ENCODE measurements at regions not wholly inside any gene's neighbourhood (a gene's known extent, or its start where the extent isn't known, plus 50 kb on each side); places are given as distances from the start of the nearest gene placed in this dataset.

GRCh38 chr22:48863965-48864528 lies 963.6 kb downstream of the BRD1 start:
- no peak for DNase-seq

- no peak for DNase-seq
Measured at GRCh38 chr22:48860557-48860956, 967.1 kb downstream of the BRD1 start.

GRCh38 chr22:48858856-48859255 lies 968.8 kb downstream of the BRD1 start:
- DNase-seq = no peak

DNA sequence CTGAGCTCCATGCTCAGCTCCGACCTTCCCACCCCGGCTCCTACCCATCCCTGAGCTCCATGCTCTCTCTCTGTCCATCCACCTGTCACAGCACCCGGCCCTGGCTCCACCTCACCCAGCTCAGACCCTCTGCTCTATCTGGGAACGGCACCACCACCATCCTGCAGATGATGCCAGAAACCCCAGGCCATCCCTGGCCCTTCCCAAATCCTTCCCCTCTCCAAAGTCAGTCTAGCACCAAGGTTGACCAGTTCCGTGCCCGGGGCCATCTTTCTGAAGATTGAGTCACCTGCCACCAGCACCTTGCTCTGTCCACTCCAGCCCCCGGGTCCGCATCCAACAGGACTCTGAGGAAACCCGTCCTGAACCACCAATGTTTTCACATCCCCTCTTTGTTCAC lies 969.6 kb downstream of the BRD1 start:
- DNase-seq = no peak

GRCh38 chr22:48857202-48857805 lies 970.4 kb downstream of the BRD1 start:
- no peak for DNase-seq

GRCh38 chr22:48856308-48856615 lies 971.4 kb downstream of the BRD1 start:
- no peak for DNase-seq

DNA sequence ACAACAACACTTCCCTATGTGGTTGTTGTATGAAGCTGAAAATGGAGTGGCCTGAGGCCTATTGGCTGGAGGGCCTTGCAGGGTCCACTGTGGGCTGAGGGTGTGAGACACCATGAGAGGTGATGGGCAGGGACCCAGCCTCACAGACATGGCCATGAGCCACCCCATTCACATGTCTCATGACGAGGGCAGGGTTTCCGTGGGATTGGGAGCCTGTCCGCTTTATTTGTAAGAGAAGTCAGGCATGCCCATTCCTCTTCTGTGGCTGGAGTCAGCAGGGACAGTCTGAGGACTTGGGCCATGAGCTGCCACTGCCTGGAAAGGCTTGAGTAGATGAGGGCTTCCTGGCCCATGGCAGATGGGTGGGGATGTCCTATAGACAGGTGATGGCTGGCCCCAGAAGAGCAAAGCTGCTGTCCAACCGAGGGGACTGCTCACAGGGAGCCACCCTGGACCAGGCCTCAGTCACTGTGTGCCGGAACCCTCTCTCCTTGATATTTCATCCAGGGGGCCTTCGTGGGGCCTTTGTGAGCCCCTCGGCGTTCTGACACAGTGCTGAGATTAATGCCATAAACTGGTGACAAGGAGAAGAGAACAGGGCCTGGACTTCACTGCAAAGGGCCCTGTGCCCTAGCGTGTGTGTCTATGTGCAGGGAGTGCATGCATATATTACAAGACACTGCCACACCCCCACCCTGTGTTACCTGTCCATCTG lies 971.9 kb downstream of the BRD1 start:
- DNase-seq = no peak

DNA sequence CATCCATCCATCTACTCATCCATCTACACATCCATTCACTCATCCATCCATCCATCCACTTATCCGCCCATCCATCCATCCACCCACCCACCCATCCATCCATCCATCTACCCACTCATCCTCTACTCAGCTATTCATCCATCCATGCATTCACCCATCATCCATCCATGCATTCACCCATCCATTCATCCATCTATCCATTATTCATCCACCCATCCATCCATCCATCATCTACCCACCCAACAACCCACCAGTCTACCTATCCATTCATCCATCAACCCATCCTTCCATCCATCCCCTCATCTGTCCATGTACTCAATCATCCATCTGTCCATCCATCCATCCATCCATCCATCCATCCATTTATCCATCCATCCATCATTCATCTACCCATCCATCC lies 972.7 kb downstream of the BRD1 start:
- DNase-seq = no peak

DNA sequence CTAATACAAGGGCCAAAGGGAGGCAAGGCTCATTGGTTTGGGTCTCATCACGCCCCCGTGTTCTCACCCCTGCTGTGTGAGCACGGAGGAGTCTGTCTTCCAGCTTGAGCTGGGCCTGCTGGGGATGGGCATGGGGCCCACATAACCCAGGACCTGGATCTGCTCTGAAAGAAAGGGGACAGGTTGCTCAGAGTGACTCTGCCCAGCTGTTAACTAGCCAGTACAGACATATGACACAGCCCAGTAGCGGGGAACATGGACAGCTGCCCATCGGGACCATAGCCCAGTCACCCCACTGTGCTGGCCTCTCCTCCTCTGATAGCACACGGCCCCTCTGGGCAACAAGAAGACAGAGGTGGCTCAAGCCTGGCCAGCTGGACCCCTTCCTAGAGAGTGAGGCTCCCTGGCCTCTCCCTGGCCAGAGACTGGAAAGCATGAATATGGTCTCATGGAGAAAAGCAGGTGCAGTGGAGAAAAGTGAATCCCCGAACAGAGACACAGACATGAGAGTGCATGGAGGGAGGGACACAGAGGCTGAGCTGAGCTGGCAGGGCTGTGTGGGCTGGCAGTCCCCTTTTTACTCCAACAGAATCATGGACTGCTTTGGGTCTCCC lies 973.9 kb downstream of the BRD1 start:
- DNase-seq = no peak

- no peak for DNase-seq
Measured at GRCh38 chr22:48851933-48852549, 975.6 kb downstream of the BRD1 start.

- no peak for DNase-seq
Measured at GRCh38 chr22:48850658-48851287, 976.9 kb downstream of the BRD1 start.

- DNase-seq = no peak
Measured at GRCh38 chr22:48849963-48850657, 977.6 kb downstream of the BRD1 start.

GRCh38 chr22:48849219-48849912 lies 978.3 kb downstream of the BRD1 start:
- DNase-seq = no peak

GRCh38 chr22:48846200-48846599 lies 981.5 kb downstream of the BRD1 start:
- no peak for DNase-seq

- no peak for DNase-seq
Measured at GRCh38 chr22:48845356-48845936, 982.2 kb downstream of the BRD1 start.

DNA sequence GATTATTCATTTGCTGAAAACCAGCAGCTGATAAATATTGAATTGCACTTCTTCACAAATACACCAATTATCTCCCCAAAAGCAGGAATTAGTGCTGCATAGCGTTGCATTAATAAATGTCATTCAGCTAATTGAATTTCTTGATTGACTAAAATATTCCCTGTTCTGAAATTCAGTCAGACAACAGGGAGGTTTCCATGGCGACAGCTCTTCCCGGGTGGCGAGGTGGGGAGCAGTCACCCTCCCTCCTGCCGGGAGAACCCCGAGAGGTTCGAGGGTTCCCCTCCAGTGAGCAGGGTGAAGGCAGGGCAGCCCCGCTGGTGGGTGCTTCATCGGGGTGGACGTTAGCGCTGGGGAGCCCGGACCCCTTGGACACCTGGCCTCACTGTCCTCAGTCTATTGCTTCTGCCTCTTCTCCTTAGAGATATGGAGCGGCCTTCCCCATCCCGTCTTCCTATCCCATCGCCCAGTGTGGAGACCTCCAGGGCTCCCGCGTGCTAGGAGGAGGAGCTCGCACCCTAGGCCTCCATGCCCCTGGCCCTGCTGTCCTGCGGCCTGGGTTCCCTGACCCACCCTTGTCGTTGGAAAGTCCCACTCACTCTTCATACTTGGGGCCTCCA lies 983.5 kb downstream of the BRD1 start:
- DNase-seq = no peak

- no peak for DNase-seq
Measured at GRCh38 chr22:48843640-48844039, 984.0 kb downstream of the BRD1 start.

DNA sequence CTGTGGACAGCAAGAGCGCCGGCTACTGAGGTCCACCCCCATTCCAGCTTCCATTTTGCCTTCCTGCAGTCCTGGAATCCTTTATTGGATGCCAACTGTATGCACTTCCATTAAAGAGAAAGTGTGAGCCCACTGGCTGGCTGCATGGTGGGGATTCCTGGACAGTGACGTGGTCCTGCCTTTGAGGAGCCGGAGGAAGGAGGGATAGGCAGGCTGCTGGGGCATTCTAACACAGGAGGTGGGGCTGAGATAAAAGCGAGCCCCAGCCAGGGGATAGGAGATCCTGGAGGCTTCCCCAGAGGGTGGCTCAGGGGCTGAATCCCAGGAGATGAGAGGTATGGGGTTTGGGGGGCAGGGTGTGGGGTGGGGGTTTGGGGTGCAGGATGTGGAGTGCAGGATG lies 984.7 kb downstream of the BRD1 start:
- DNase-seq = no peak

- DNase-seq = no peak
Measured at GRCh38 chr22:48842583-48842945, 985.1 kb downstream of the BRD1 start.

Data from amygdala (tissue), 56 donors.